ENCODE measurements at regions not wholly inside any gene's neighbourhood (a gene's known extent, or its start where the extent isn't known, plus 50 kb on each side); places are given as distances from the start of the nearest gene placed in this dataset.

DNA sequence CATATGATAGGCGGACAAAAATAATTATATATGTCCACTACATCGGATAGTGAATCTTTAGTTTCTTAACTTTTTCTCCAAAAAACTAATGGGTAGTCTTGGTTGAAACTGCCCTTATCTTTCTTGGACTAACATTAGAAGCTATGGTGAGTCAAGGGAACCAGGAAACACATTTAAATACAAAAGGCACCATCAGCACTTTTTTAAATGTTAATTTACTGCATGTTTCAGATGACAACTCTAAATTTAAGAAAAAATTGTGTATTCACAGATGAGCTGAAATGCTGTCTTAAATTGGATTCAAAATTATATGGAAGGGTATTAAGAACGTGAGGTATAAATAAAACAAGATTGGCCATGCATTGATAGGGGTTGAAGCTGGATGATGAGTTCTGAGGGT lies 75.6 kb upstream of the CERS6 start:
- no peak for DNase-seq

DNA sequence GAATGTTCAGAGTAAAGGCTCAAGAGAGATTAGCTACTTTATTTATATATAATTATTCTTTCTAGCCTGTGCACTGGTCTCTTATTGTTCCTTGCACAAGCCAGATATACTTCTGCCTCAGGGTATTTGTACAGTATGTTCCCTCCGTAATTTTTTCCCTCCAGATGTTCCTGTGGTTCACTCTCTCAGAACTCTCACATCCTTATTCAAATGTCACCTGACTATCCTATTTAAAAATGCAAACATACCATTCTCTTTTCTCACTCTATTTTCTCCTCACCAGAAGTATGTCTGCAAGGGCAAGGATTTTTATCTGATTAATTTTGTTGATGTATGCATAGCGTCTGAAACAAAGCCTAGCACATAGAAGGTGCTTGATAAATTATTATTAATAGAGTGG lies 64.0 kb upstream of the CERS6 start:
- DNase-seq: no peak

DNA sequence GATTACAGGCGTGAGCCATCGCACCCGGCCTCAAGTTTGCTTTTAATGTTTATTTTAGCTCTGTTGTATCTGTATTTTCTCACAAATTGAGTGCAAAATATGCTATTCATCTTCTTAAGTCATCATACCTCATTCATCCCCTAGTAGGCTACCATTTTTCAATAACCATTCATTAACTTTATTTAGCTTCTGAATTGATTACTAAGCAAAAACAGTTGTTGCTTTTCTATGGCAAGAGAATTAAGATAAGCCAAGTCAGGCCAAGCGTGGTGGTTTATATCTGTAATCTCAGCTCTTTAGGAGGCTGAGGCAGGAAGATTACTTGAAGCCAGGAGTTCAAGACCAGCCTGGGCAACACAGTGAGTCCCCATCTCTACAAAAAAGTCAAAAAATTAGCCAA lies 63.3 kb upstream of the CERS6 start:
- no peak for DNase-seq

DNA sequence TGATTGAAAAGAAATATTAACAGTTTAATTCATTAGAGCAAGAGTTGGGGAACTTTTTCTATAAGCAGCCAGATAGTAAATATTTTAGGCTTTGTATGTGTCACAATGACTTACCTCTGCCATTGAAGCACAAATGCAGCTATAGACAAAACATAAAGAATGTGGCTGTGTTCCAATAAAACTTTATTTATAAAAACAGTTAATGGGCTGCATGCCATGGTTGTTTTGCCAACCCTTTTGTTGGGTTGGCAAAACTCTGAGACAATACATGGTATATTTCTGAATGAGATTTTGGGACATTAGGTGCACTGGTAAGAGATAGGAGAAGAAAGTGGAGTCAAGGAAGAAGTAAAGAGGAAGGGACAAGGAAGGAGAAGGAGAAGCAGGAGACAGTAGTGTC lies 61.8 kb upstream of the CERS6 start:
- DNase-seq: no peak

DNA sequence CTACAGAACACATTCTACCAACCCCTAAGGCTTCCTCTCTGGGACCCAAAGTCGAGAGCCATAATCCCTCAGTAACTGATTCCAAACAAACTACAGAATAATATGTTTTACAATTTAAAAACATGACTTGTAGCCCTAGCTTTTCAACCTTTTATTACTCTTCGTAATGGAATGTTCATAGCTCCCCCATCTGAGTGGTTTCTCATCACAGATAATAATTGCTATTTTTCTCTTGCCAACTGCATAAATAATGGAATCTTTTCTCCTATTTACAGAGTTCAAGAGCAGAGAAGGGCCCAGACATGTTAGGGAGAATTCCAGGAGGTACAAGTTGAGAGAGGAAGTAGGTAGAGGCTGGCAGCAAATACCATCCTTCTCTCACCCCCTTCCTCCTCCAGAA lies 59.9 kb upstream of the CERS6 start:
- DNase-seq: no peak

DNA sequence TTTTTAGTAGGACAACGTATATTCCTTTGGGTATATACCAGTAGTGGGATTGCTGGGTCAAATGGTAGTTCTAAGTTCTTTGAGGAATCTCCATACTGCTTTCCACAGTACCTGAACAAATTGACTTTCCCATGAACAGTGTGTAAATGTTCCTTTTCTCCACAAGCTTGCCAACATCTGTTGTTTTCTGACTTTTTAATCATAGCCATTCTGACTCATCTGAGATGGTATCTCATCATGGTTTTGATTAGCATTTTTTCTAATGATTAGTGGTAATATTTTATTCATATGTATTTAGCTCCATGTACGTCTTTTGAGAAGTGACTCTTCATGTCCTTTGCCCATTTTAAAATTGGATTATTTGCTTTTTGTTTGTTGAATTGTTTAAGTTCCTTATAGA lies 58.4 kb upstream of the CERS6 start:
- DNase-seq: no peak

DNA sequence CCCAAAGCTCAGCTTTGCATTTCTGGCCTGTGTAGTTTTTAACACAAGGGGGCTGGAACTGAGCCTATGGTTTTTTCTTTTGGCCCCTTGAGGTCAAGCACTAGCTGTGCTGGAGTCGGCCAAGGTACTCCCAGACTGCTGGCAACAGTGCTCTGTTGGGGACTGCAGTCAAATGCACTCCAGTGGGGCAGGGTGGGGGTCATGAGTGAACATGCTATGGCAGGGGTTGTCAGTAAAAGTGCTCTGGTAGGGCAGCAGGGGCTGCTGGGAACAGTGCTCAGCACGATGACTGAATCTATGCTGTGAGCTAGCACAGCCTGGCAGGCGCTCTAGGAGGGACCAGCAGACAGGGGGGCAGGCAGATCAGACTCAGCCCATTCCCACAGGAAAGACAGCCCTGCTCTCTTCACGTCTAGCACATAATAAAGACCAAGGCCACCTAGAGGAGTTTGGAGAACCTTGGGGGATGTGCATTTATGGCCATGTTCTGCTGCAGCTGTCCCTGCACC lies 55.0 kb upstream of the CERS6 start:
- no peak for DNase-seq

DNA sequence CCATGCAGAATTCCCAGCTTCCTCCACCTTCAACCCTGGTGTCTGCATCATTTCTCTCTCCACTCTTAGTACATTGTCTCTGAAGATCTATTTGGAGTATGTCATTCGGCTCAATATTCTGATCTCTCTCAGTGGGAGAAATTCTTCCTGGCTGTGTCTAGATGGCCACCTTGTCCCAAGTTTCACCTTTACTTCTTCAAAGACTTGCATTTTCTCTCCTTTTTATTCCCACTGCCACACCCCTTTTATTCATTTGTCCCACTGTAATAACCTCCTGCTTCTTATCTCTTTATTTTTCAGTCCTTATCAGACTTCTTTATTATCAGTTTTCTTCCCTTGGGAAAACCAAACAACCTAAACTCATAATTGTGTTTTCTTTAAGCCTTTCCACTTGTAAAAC lies 54.3 kb upstream of the CERS6 start:
- DNase-seq: no peak

DNA sequence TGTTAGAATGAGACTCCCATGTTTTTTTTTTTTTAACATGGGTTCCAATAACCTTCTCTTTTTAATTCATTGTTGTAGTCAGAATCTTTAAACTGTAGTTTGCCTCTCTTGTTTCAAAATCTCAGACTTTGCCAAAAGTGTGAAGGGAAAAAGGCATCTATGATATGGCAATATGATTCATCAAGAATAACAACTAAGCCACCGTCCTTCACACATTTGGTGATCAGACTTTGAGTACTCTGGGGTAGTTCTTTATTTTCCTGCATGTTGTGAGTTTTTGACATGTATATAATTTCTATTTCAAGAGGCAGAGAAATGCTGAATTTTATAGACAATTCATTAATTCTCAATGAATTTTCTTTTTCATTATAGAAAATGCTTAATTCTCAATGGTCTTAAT lies 53.5 kb upstream of the CERS6 start:
- DNase-seq: no peak

DNA sequence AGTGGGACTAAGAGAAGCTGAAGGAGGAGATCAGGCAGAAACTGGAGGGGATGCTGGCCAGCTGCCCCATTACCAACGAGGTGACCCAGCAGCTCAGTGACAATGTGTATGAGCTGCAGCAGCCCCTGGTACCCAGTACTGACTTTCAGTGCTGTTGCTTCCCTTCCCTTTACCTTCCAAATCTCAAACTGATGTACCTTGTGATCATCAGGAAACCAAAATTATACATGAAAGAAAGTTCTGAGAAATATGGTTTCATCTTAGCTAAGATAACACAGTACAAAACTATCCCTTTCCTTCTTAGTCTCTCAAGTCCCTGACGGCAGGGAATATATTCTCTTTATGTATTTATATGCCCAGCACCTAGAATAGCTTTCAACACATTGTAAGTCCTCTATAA lies 52.3 kb upstream of the CERS6 start:
- DNase-seq: no peak

DNA sequence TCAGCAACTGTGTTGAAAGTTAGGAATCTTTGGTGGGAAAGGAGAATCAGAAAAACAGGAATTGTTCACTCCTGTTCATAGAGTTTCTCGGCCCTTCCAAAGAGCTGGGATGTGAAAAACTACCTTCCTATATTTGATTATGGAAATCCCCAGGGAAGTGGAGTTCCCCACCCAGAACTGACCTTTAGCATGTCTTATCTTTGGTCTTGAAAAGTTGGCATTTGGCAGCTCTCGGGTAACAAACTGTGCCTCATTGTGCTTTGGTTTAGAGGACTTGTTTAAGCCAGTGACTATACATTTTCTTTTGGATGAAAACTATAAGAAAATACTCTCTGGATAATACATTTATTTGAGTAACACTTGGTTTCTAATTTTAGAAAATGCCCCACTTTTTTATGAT lies 51.3 kb upstream of the CERS6 start:
- DNase-seq: no peak

Data from activated CD4-positive, alpha-beta T cell treated with anti-CD3 and anti-CD28 coated beads, Interleukin-2, amount 50 U/mL, for 4 hours (primary cell).